Epithelial cell of esophagus (primary cell): ENCODE measurements at regions not wholly inside any gene's neighbourhood (a gene's known extent, or its start where the extent isn't known, plus 50 kb on each side); places are given as distances from the start of the nearest gene placed in this dataset.
A peak's percentile ranks its signal among the peaks of the same experiment; 100 is the strongest.

Experiments used
- DNase-seq: peaks from one replicate; pipeline ENCODE4 v3.0.0; 2010; ENCODE audit warnings: low read depth
- H3K4me3 ChIP-seq: 2 replicates; pipeline ENCODE4 v1.5.1; 2011; ENCODE audit warnings: mild to moderate bottlenecking, low read length, control low read depth
- CTCF ChIP-seq: IDR thresholded peaks from 2 replicates; pipeline ENCODE4 v1.5.1; 2011; ENCODE audit warnings: low read depth, mild to moderate bottlenecking, low read length, control low read depth, inconsistent platforms; ENCODE audit not compliant: insufficient read depth; ENCODE audit errors: missing control alignments

- H3K4me3 ChIP-seq: no peak overlapping the region
- DNase-seq: no peak
- TF ChIP-seq CTCF: no peak
These were observed 1161.8 kb downstream of the EFNA5 start for GRCh38 chr5:106508894-106509293.

GRCh38 chr5:106493910-106494309 is 1176.8 kb downstream of the EFNA5 start:
- H3K4me3 ChIP-seq: no peak overlapping the region
- no peak for TF ChIP-seq CTCF
- no peak for DNase-seq

- DNase-seq: no peak
- TF ChIP-seq CTCF: no peak
- H3K4me3 ChIP-seq: no peak overlapping the region
These were observed 1181.7 kb downstream of the EFNA5 start for GRCh38 chr5:106489004-106489403.

GRCh38 chr5:106488407-106488806 is 1182.3 kb downstream of the EFNA5 start:
- H3K4me3 ChIP-seq: no peak overlapping the region
- DNase-seq: no peak
- TF ChIP-seq CTCF: no peak

GRCh38 chr5:106481374-106481773 is 1189.4 kb downstream of the EFNA5 start:
- TF ChIP-seq CTCF: no peak
- DNase-seq: peak; percentile 4
- H3K4me3 ChIP-seq: no peak overlapping the region

GRCh38 chr5:106476630-106477029 is 1194.1 kb downstream of the EFNA5 start:
- no peak for DNase-seq
- TF ChIP-seq CTCF: no peak
- H3K4me3 ChIP-seq: no peak overlapping the region

GRCh38 chr5:106474066-106474465 is 1196.7 kb downstream of the EFNA5 start:
- TF ChIP-seq CTCF: no peak
- DNase-seq: no peak

More at GRCh38 chr5:106474066-106474465, 1196.7 kb downstream of the EFNA5 start:
- H3K4me3 ChIP-seq: no peak overlapping the region
